ENCODE measurements at regions not wholly inside any gene's neighbourhood (a gene's known extent, or its start where the extent isn't known, plus 50 kb on each side); places are given as distances from the start of the nearest gene placed in this dataset.

DNA sequence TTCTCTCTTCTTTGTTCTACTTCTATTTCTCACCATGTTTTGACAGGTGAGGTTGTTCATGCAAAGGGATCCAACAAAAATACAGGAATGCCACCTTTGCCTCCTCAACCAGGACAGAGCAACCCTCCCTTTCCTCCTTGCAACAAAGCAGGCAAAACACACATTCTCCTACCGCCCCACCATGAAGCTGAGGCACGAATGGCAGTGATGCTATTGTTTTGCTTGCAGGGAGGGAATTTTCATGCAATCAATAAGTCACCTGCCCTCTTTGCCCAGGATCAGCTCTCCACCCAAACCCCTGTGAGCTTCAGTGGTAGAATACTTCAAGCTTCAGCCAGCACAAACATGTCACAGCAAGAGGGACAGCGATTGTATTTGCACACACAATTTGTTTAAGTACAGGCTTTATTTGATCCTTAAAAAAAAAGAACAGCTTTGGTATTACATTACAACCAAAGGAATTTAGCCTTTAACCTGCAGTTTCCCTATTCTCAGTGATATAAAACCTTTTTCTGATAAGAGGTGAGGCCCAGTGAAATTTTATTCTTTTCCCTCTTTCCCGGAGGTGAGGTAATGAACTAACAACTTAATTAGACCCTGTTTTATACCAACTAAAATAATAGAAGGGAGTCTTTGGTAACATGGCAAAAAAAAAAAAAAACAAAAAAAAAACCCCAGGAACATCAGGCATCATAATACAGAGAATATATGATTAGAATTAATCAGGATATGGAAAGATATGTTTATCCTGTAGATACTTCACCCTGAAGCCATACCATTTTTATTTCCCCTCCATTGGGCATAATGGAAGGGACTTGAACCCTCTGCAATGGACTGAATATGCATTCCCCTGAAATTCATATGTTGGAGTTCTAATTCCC lies 87.0 kb upstream of the EEA1 start:
- no peak for DNase-seq (ENCODE audit: low read depth in 2 of 2)

DNA sequence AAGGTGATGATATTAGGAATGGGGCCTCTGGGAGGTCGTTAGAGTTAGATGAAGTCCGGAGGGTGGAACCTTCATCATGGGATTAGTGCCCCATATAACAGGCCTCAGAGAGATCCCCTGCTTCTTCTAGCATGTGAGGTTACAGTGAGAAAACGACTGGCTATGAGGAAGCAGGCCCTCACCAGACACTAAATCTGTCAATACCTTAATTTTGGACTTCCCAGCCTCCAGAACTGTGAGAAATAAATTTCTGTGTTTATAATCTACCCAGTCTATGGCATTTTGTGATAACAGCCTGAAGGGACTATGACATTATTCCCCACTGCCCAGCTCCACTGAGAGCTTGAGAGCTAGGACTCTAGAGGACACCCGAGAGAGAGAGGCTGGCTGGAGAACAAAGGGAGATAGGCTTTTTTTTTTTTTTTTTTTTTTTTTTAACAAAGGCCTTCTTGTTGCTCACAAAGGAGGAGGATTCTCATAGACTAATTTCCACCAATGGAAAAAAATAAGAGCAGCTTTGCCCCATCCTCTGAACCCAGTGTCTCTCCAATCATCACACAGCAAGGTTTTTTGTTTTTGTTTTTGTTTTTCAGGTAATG lies 87.8 kb upstream of the EEA1 start:
- no peak for DNase-seq (ENCODE audit: low read depth in 2 of 2)

DNA sequence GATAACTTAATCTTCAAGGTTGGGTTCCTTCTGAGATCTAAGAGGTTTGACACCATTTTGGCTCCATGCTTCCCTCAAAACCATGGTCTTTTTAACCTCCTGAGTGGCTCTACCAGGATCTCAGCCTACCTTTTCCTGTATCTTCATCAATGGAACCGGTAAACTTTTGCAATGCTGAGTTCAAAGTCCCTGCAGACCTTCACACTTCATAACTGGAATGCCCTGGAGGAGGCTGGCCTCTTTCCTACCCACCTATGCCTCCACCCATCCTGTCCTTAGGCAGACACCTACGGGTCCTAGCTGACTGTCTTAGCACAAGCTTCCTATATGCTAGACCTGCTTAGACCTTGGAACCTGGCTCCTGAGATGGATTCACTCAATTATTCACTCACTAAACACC lies 89.5 kb upstream of the EEA1 start:
- DNase-seq (ENCODE audit: low read depth in 2 of 2): no peak

DNA sequence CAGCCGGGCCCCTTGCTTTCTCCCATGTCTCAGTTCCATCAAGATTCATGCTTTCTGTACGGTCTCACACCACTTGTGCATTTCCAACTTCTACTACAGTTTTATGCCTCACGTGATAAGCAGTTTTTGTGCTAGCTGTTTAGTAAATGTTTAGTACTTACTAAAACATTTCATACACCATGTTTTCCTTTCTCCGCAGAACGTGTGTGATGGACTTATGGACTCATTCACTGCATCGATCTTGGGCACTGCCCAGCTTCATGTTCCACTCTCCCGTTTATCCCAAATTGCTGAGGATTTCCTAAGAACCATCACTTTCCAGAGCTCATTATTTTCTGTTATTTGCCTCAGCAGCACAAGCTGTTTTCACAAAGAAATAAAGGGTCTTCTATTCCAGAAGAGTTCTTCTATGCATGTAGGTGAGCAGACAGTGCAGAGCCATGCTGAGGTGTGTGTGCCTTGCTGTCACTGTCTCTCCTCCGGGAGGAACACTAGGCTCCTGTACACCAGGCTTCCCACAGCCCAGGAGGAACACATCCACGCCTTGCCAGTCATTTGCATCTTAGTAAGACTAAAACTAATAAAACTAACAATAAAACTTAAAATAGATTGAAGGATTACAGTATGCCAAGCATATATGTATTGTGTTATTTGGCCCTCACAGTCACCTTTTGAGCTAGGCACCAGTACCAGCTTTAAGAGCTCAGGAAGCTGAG lies 90.3 kb upstream of the EEA1 start:
- DNase-seq (ENCODE audit: low read depth in 2 of 2): no peak

DNA sequence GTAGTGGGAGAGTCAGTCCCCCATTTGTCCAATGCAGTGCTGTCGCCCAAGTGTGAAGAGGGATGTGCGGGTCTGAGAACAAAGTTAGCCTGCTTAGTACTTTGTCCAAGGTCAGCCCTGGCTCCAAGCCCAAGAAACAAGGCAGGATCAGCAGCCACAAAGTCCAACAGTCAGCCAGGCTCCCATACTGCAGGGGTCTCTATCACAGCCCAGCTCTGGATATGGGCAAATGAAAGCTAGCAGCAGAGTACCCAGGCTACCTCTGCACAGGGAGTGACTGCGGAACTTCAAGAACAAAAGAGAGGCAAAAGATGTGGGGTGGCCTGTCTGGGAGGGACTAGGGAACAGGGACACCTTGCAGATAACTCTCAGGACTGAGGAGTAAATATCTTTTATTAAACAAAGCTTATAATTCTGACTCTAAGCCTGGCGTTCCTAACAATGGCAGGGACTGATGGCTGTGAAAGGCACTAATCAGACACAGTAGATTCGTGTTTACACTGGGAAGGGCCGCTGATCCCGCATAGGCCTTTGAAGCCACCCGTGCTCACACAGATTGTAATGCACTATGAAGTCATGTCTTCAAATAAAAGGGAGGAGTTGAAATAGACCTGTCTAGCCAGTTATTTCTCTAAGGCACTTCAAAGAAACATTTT lies 91.0 kb upstream of the EEA1 start:
- DNase-seq (ENCODE audit: low read depth in 2 of 2): no peak

DNA sequence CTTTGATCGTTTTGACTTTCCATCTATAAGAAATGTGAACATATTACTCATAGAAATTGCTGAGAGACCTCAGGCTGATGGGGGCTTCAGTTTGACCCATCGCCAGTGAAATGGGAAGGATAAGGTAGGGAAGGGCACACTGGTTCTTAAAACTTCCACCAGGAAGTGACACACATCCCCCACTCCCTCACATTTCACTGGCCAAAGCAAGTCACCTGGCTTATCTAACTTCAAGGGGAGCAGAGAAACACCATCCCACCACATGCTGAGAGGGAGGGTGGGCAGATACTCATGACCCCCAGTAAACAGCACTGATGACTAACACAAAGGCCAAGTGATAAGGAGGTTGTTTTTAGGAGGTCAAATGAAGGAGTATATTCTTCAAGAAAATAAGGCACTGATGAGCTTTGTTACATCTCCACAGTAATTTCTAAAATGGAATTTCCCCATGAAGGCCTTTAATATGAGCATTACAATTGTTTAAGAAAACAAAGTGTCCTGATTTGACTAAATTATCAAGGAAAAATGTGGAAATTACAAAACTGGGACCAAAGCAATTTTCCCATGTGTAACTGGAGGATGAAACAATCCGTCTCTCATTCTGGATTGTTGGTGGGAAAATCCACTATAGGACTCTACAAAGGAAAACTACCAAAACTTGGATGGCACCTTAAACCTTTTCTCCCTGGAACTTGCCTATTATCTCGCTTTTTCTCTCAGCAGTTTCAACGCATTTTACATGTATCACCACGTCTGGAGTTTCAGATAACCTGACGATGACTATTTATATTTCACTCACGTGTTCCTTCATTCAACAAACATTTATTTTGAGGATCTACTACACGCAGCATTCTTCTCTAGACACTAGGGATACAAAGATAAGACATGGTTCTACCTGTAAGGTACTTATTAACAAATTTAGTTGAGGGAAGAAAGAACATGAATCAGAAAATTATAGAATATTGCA lies 91.8 kb upstream of the EEA1 start:
- DNase-seq (ENCODE audit: low read depth in 2 of 2): no peak

DNA sequence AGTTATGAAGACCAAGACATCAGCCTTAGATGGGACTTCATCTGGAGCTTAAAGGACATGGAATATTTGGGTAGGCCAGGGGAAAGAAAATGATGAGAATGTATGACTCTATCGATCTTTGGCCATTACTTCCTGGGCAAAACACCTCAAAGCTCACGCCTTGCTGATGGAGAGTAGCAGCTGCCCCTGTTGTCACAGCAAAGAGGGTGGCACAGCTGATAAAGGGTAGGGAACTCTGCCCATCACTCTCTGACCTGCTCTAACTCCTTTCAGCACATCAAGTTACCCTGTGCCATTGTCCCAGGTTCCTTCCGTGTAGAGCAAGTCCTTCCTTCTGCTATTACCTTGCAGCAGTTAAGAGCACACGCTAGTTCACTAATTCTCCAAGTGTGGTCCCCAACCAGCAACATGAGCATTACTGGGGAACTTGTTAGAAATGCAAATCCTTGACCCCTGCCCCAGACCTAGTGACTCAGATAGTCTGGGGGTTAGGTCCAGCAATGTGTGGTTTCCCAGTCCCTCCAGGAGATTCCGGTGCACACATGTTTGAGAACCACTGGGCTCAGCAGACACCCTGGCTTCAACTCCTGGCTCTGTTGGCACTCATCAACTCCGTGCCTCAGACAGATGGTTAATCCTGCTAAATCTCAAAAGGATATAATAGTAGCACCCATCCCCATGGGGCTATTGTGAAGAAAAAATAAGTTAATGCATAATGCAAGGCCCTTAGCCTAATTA lies 93.7 kb upstream of the EEA1 start:
- DNase-seq (ENCODE audit: low read depth in 2 of 2): no peak

DNA sequence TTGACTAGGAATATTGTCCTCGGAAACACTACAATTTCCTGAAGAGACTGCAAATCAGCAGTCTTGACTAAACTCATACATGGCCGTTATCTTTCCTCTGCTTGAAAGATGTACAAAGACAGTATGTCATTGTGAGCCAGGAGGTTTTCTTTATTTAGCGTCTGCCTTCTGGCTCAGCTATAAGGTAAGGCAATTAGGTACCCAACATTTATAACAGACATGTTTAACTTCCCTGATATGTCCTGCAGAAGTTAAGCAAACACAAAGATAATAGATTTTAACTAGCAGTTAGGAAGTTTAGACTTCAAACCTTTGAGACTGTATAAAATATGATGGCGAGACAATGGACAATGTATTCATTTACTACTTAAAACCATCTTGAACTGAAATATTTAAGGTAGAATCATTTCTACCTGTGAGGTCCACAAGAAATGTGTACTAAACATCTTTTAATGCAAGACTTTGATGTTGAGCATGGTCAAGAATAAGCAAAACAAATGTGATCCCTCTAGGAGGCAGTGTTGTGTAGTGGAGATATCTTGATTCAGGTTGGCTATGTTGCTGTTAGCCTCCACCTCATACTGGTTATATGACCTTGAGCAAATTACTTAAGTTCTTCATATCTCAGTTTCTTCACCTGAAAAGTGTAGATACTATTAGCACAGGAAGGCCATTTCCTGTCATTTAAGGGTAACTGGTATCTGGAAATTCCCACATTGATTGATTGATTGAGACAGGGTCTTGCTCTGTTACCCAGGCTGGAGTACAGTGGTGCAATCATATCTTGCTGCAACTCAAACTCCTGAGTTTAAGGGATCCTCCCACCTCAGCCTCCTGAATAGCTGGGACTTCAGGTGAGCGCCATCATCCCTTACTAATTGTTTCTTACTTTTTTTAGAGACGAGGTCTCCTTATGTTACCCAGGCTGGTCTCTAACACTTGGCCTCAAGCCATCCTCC lies 96.3 kb upstream of the EEA1 start:
- DNase-seq (ENCODE audit: low read depth in 2 of 2): no peak

DNA sequence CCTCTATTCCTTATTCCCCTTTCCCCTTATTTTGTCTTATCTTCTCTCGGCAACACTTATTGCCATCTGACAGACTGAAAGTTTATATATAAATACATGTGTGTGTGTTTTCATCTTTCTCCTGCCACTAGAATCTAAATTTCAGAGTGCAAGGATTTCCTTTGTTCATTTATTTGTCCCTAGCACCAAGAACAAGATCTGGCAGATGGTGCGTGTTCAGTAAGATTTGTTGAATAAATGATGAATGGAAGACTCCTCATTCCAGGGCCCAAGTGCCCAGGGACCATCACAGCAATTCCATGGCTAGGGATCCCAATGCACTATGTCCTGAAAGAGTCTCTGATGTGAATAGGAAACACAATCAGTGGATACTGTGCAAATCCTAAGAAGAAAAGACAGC lies 97.9 kb upstream of the EEA1 start:
- no peak for DNase-seq (ENCODE audit: low read depth in 2 of 2)

DNA sequence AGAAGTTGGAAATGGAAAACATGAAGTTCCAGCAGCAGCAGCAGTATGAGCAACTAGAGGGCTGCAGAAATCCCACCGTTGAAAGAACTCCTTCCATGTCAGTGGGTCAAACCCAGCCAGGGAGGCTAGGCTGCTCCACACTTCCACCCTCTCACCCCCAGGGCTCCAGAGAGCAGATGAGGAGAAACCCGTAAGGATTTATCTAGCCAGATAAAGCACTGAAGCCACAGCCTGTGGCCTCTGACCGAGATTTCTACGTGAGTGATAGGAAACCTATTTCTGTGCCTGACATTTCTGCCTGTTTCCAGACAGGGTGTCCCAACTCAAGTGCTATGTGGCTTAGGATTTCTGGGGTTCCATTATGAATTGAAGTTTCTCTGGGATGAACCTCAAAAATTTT lies 100.0 kb upstream of the EEA1 start:
- no peak for DNase-seq (ENCODE audit: low read depth in 2 of 2)

DNA sequence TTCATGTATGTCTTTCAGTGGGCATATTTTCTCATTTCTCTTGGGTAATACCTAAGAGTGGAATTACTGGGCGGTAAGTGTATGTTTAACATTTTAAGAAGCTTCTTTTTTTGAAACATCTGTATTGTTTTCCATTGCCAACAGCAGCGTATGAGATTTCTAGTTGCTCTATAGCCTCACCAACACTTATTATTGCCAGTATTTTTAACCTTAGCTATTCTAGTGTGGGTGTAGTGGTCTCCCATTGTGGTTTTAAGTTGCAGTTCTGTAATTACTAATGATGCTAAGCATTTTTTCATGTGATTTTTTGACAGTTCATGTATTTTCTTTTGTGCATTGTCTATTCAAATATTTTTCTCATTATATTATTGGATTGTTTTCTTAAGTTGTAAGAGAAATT lies 101.9 kb upstream of the EEA1 start:
- DNase-seq (ENCODE audit: low read depth in 2 of 2): no peak

DNA sequence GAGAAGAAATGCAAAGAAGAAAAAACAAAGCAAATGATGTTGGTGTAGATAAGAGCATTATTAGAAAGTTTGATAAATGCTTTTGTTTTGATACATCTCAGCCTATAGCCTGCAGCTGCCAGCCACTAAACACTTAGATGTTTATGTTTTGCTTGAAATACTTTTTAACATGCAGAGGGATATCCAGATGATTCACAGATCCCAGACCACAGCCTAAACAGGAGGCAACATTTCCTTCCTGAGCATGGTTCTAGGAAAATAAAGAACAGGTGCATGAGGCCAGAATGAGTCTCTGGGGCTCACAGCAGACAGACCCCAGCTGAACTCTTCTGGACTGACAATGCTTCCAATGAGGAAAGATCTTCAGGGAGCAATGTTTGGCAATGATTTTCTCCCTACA lies 103.7 kb upstream of the EEA1 start:
- no peak for DNase-seq (ENCODE audit: low read depth in 2 of 2)

DNA sequence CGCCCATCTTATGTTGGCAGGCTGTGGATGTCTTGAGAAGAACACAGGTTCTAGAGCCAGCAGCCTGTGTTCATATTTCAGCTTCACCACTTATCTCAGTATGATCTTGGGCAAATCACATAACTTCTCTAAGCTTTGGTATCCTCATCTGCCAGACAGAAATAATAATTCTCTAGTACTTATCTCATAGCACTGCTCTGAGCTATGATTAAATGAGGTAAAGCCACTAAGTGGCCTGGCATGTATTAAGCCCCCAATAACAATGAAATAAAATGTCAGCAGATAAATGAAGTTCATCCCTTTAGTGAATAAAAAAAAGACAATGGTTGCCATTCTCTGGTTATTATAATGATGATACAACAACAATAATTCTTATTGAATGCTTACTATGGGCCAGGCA lies 104.9 kb upstream of the EEA1 start:
- no peak for DNase-seq (ENCODE audit: low read depth in 2 of 2)

DNA sequence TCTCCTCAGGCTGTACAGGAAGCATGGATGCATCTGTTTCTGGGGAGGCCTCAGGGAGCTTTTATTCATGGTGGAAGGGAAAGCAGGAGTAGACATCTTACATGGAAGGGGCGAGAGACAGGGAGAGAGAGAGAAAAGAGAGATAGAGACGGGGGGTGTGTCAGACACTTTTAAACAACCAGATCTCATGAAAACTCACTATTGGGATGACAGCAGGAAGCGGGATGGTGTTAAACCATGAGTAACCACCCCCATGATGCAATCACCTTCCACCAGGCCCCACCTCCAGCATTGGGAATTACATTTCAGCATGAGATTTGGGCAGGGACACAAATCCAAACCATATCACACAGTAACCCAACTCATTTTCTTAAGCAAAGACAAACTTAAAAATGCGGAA lies 110.0 kb upstream of the EEA1 start:
- no peak for DNase-seq (ENCODE audit: low read depth in 2 of 2)

DNA sequence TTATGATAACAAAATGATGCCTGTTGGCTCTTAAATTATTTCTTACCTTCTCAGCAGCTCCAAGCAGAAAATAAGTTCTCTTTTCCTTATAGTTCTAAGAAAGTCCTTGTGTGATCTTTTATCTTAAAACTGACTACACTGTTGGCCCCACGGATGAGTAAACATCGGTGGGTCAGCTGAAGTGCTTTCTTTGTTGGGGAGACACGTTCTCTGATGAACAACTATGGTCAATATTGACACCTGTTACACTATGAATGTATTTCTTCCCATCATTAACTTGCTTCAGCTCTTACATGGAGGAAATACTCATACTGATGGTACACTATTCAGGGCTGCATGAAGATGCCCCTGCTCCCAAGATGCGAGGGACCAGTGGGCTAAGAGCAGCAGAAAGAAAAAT lies 110.8 kb upstream of the EEA1 start:
- no peak for DNase-seq (ENCODE audit: low read depth in 2 of 2)

DNA sequence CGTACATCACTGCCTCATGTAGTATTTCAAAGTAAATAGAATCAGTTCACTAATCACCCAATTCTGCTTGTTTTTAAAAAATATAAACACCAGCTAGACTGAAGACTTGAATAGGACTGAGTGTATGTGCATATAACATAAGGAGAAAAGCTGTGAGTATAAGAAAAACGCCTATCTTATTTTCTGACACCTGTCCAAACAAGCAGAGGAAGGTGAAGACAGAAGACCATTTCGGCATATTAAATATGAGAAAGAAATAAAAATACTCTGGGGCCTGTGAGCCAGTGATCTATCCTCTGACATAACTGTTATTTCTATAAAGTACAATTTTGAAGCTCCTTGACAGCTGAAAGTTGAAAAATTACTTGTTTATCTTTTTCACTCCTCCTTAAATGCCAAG lies 111.3 kb upstream of the EEA1 start:
- DNase-seq (ENCODE audit: low read depth in 2 of 2): no peak

DNA sequence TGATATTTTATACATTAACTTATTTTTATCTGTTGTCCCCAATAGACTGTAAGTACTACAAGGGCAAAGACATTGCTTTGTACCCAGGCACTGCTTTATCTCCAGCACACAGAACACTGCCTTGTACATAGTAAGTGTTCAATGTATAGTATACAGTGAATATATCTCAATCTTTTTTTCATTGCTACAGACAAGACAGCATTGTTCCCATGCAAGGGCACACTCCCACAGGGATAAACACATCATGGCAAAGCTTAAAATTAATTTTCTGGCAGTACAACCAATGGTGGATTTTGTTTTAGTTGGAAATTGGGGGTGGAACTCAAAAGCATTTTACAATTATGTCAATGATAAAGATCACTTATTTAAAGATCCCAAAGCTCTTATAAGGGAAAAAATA lies 112.3 kb upstream of the EEA1 start:
- no peak for DNase-seq (ENCODE audit: low read depth in 2 of 2)

DNA sequence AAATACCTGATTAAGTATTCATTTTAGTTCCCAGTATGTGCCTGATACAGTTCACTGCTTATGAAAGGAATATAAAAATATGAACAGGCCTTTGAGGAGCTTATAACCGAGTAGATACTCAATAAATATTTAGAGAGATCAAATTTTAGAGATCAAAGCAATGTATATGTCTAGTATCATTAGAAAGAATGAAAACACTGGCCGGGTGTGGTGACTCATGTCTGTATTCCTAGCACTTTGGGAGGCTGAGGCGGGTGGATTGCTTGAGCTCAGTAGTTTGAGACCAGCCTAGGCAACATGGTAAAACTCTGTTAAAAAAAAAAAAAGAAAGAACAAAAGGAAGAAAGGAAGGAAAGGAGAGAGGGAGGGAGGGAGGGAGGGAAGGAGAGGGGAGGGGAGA lies 113.2 kb upstream of the EEA1 start:
- DNase-seq (ENCODE audit: low read depth in 2 of 2): no peak

DNA sequence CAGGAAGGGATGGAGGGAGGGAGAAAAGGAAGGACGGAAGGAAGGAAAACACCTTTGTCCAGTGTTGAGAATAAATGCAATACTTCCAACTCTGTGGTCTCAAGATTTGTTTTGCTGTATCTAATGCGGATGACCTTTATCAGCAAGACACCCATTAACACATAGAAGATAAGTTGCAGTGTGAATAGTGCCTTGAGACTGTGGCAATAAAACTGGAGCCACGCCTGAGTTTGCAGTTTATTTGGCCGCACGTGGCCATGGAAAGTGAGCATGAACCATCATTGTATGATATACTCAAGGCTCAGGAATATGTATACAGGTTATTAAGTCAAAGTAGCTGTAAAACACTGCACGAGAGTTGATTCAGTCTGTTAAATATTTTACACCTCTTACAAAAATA lies 113.6 kb upstream of the EEA1 start:
- DNase-seq (ENCODE audit: low read depth in 2 of 2): no peak

Data from stimulated activated CD4-positive, alpha-beta T cell treated with anti-CD3 and anti-CD28 coated beads, Interleukin-4, amount 100 ng/mL, for 48 hours (primary cell).